PC-9 (cell line): ENCODE measurements at regions not wholly inside any gene's neighbourhood (a gene's known extent, or its start where the extent isn't known, plus 50 kb on each side); places are given as distances from the start of the nearest gene placed in this dataset.

Source experiments
- BruUV-seq: library from RNA; stranded (reverse); fragments of 400-500 nt; replicated peaks from 2 replicates; lab custom pipeline; 2021; lab: Mats Ljungman, UMichigan
- CTCF ChIA-PET: fragments of 300-600 bp; sonication (Branson Sonifier 250); formaldehyde crosslinking; loops from one replicate; lab custom pipeline; 2022; ENCODE audit warnings: antibody characterized with exemption; lab: Charles Lee
- POLR2A ChIA-PET: fragments of 300-600 bp; sonication (Branson Sonifier 250); formaldehyde crosslinking; loops from one replicate; lab custom pipeline; 2022; ENCODE audit warnings: antibody characterized with exemption; ENCODE audit not compliant: unreplicated experiment; lab: Charles Lee
- DNase-seq, 2 experiments: peaks; one replicate each; pipeline versions ENCODE4 v3.0.0 to v3.0.0-alpha.2; 2015 to 2022; ENCODE audit warnings: mixed read lengths in 1 of 2
- H2AFZ ChIP-seq: fragments of 200-600 bp; sonication (generic); 2 replicates; pipeline ENCODE4 v1.8.1; 2017; ENCODE audit warnings: antibody characterized with exemption
- H3F3A ChIP-seq: fragments of 200-600 bp; sonication (generic); 2 replicates; pipeline ENCODE4 v1.8.1; 2017; ENCODE audit warnings: antibody characterized with exemption, mild to moderate bottlenecking, low read depth; ENCODE audit not compliant: insufficient read depth
- H3K27ac ChIP-seq: fragments of 200-600 bp; sonication (generic); 2 replicates; pipeline ENCODE4 v1.6.1; 2016; ENCODE audit warnings: mixed run types
- H3K27me3 ChIP-seq: fragments of 200-600 bp; sonication (generic); 2 replicates; pipeline ENCODE4 v1.6.1; 2016; ENCODE audit warnings: low read depth, mixed run types; ENCODE audit not compliant: insufficient read depth
- H3K36me3 ChIP-seq: fragments of 200-600 bp; sonication (generic); 2 replicates; pipeline ENCODE4 v1.6.1; 2016; ENCODE audit warnings: low read depth, mixed run types
- H3K4me1 ChIP-seq: fragments of 200-600 bp; sonication (generic); replicated peaks from 2 replicates; pipeline ENCODE4 v1.6.1; 2016; ENCODE audit warnings: mixed run types; ENCODE audit not compliant: insufficient read depth
- H3K4me2 ChIP-seq: fragments of 200-600 bp; sonication (generic); 2 replicates; pipeline ENCODE4 v1.6.1; 2017; ENCODE audit warnings: mixed run types
- H3K4me3 ChIP-seq: fragments of 200-600 bp; sonication (generic); 2 replicates; pipeline ENCODE4 v1.6.1; 2016; ENCODE audit warnings: mixed run types
- H3K79me2 ChIP-seq: fragments of 200-600 bp; sonication (generic); 2 replicates; pipeline ENCODE4 v1.6.1; 2017; ENCODE audit warnings: low read depth, mixed run types
- H3K9me2 ChIP-seq: fragments of 200-600 bp; sonication (generic); 2 replicates; pipeline ENCODE4 v1.8.1; 2017; ENCODE audit warnings: mild to moderate bottlenecking; ENCODE audit not compliant: insufficient read depth
- H3K9me3 ChIP-seq: fragments of 200-600 bp; sonication (generic); 2 replicates; pipeline ENCODE4 v1.8.1; 2016; ENCODE audit warnings: low read depth; ENCODE audit not compliant: insufficient read depth
- H4K20me1 ChIP-seq: fragments of 200-600 bp; sonication (generic); 2 replicates; pipeline ENCODE4 v1.8.1; 2017; ENCODE audit not compliant: insufficient read depth
- CTCF ChIP-seq: fragments of 200-600 bp; sonication (generic); conservative IDR thresholded peaks from 2 replicates; pipeline ENCODE4 v1.6.1; 2017; ENCODE audit warnings: mixed run types, antibody characterized with exemption, mild to moderate bottlenecking, moderate library complexity
- EZH2 ChIP-seq: fragments of 200-600 bp; sonication (generic); IDR thresholded peaks from 2 replicates; pipeline ENCODE4 v1.8.0; 2017; ENCODE audit warnings: antibody characterized with exemption, low read depth
- intact Hi-C: fragments of 100-400 bp; cut with micrococcal nuclease; formaldehyde crosslinking; loops from one replicate; pipeline ENCODE4 v1.10.0; 2022; ENCODE audit not compliant: unreplicated experiment

GRCh38 chr18:8965398-8965797 lies 137.1 kb upstream of the NDUFV2 start:
- H3K79me2 ChIP-seq: no peaks in the 10 kb centered on the region
- BruUV-seq: no TSS peak
- no peaks in the 10 kb centered on the region for H3K36me3 ChIP-seq
- H3F3A ChIP-seq: peaks cover 13% of the 10 kb centered on the region
- no peak overlapping the region for H3K4me2 ChIP-seq
- TF ChIP-seq CTCF (no peak), EZH2 (no peak)
- peaks cover 13% of the 10 kb centered on the region for H3K4me1 ChIP-seq
- no peaks in the 10 kb centered on the region for H3K27me3 ChIP-seq
- DNase-seq: no peak
- ChIA-PET POLR2A (no interaction called here), CTCF (no interaction called here)
- no peaks in the 10 kb centered on the region for H4K20me1 ChIP-seq
- no peak overlapping the region for H3K27ac ChIP-seq
- H3K4me3 ChIP-seq: no peak overlapping the region
- no peak overlapping the region for H2AFZ ChIP-seq
- no peaks in the 10 kb centered on the region for H3K9me3 ChIP-seq
- no peaks in the 10 kb centered on the region for H3K9me2 ChIP-seq
- intact Hi-C loops: no loop called here

- Histone ChIP-seq H3K9me3 (no peaks in the 10 kb centered on the region), H3K27me3 (no peaks in the 10 kb centered on the region), H3K4me2 (no peak overlapping the region), H3K79me2 (no peaks in the 10 kb centered on the region), H3K36me3 (no peaks in the 10 kb centered on the region), H3K9me2 (no peaks in the 10 kb centered on the region), H4K20me1 (no peaks in the 10 kb centered on the region), H3K4me3 (no peak overlapping the region), H3F3A (no peaks in the 10 kb centered on the region; the same call in 1 of the 2 replicates), H3K27ac (no peak overlapping the region), H2AFZ (no peak overlapping the region), H3K4me1 (no peaks in the 10 kb centered on the region)
- no TSS peak for BruUV-seq
- TF ChIP-seq CTCF: no peak
- TF ChIP-seq EZH2: no peak
- ChIA-PET POLR2A (no interaction called here), CTCF (no interaction called here)
- intact Hi-C loops: no loop called here
- no peak for DNase-seq
Measured at GRCh38 chr18:8966821-8967220, 135.7 kb upstream of the NDUFV2 start.

GRCh38 chr18:8967573-8967972 lies 134.9 kb upstream of the NDUFV2 start:
- no peaks in the 10 kb centered on the region; the same call in 1 of the 2 replicates for H3F3A ChIP-seq
- CTCF ChIA-PET: interaction anchor here (0.6 kb wide), 1 partner anchor 12 kb away, joined by 3 read pairs; no protein-coding TSS in a partner anchor
- TF ChIP-seq CTCF: no peak
- no peak for TF ChIP-seq EZH2

More at GRCh38 chr18:8967573-8967972, 134.9 kb upstream of the NDUFV2 start:
- Histone ChIP-seq H3K9me2 (no peaks in the 10 kb centered on the region), H3K36me3 (no peaks in the 10 kb centered on the region), H4K20me1 (no peaks in the 10 kb centered on the region), H2AFZ (no peak overlapping the region), H3K27ac (no peak overlapping the region), H3K4me3 (no peak overlapping the region), H3K4me2 (no peak overlapping the region), H3K79me2 (no peaks in the 10 kb centered on the region), H3K4me1 (no peaks in the 10 kb centered on the region), H3K27me3 (no peaks in the 10 kb centered on the region), H3K9me3 (no peaks in the 10 kb centered on the region)
- DNase-seq: no peak
- intact Hi-C loops: no loop called here
- POLR2A ChIA-PET: no interaction called here
- no TSS peak for BruUV-seq
